ENCODE measurements at regions not wholly inside any gene's neighbourhood (a gene's known extent, or its start where the extent isn't known, plus 50 kb on each side); places are given as distances from the start of the nearest gene placed in this dataset.
A peak's percentile ranks its signal among the peaks of the same experiment; 100 is the strongest.
"Not testable (repeated sequence)": the region's sequence is repeated elsewhere in the genome, so short reads cannot be mapped to it uniquely, and the experiment has no call there.

DNA sequence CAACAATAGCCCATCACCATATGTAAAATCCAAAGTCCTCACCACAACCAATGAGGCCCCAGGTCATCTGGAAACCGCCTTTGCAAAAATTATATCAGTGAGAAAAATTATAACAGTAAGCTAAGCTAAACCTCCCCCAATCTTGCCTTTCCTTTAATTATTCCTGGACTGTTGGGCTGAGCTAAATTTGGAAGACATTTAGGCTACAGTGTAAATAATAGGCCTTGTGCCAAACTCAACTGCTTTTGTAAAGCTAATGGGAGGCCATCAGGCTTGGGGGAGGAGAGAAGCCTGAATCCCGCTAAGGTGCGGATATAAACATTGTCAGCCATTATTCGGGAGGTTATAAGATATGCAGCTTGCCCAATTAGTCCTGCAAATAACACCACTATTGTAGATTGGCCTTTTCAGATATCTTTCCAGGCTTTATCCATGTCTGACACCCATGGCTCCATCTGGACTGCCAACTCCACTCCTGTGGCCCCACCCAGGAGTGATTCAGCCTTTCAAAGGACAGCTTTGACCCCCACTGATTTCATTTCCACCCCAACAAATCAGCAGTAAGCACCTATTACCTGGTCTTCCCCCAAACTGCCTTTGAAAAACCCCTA lies 53.0 kb upstream of the CA12 start:
- DNase-seq (ENCODE audit: low read depth in 2 of 2), result no peak

DNA sequence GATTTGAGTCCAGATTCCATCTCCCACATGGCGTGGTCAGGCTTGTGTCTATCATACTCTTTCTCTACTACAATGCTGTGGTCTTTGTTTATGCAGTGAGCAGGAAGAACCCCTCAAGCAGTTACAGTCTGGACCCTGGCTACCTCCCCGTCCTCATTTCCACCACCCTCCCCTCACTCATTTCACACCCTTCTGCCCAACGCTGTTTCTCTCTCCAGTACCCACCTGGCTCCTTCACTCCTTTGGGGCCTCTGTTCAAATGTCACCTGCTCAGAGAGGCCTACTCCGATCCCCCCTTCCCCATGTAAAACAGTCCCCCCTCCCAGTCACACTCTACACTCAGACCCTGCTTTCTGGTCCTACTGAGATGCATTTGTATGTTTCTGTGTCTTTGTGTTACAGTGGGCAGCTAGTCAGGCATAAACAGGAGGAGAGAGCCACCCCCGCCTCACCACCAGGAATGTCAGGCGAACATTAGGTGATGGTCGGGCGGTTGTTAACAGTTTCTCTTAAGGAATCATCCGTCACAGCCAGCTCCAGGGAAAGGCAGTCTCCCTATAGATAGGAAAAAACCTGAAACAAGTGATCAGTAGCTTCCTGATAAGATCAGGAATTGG lies 53.7 kb upstream of the CA12 start:
- DNase-seq (ENCODE audit: low read depth in 2 of 2), result no peak

DNA sequence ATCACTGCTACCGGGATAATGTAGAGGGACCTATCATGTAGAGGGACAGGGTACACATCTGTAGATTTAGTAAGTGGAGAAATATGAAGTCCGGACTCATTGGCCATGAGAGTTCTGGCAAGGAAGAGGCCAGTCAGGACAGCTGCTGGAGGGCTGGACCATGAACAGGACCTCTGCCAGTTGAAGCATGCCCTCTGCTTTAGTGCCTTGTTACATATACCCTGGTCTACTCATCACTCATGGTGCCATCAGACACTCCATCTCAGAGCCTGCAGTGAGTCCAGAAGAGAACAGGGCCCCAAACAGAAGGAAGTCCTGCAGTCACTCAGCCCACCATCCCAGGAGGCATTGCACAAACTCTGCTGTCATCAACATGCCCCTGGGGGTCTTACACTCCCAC lies 54.7 kb upstream of the CA12 start:
- no peak for DNase-seq (ENCODE audit: low read depth in 2 of 2)

DNA sequence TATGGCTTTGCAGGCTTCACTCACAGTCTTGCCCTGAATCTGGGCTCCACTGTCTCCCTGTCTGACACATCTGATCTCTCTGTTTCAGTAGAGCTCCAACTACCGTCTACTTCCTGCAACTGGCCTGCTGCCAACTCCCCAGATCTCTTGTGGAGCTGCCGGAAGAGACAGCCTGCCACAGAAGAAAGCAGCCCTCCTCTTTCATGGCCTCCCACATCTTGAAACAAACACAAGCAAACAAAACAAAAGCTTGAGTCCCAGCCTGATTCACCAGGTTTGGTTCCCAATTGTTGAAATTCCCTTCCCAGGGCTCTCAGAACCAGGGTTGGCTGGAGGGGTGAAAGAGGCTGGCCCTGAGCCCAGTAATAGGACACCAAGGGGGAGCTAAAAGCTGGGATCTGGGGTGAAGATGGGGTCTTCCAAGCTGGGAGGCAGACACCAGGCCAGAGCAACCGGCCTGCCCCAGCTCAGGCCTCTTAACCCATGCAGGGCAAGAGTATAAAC lies 55.3 kb upstream of the CA12 start:
- DNase-seq (ENCODE audit: low read depth in 2 of 2), result peak; percentile 41 to 62

DNA sequence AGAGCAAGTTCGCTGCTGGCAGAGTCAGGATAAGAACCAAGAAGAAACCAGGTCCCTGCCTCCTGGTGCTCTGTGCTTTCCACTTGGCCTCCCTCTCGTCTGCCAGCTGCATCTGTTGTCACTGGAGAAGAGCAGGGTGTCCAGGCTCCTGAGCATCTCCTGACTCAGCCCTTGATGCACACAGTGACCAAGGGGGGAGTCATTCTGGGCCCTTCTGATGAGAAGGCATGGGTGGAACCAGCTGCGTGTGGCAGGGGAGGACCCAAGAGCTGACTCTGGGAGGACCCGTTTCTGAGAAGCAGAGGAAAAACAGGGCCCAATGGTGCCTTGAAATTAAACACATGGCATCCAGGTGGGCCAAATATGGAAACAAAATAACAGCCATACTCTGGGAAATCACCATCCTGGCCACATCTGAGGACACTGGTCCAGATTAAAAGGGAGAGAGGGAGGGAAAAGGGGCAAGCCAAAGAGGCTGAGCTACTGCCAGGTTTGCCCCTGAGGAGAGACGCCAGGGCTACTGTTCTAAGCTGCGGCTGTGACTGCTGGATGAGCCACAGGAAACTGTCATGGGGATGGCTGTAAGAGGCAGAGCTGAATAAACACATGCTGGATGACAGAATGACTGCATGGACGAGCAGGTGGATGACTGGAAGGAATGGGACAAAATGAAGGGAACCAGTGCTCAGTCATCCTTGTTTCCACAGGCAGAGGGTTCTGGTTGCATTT lies 58.1 kb upstream of the CA12 start:
- DNase-seq (ENCODE audit: low read depth in 2 of 2), result no peak

DNA sequence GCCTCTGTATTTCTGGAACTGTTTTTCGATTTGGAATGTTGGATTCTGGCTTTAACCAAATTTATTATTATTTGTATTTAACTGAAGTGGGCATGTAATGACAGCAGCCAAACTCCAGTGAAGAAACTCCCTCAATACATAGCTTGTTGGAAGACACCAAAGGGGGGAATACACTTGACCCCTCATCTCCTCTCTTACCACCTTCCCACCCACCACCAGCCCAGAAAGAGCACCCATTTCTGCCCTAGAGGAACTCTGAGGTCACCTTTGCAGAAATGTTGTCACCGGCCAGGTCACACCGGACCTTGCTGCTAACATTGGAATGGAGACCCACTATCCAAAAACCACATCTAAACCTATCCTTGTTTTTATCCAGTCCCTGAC lies 58.6 kb upstream of the CA12 start:
- no peak for DNase-seq (ENCODE audit: low read depth in 2 of 2)

DNA sequence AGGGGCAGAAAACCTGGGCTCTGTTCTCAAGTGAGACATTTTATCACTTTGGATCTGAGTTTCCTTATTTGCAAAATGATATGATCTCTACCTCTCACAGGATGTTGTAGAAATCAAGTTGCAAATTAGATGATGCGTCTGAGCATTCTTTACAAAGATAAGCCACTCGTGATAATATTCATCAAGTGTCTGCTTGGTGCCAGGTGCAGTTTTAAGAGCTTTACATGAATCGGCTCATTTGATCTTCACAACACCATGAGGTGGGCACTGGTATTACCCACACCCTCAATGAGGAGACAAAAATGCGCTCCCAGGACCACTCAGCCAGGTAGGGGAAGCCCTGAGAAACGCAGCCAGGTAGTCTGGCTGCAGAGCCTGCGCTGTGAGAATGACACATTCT lies 59.1 kb upstream of the CA12 start:
- DNase-seq (ENCODE audit: low read depth in 2 of 2), result no peak

DNA sequence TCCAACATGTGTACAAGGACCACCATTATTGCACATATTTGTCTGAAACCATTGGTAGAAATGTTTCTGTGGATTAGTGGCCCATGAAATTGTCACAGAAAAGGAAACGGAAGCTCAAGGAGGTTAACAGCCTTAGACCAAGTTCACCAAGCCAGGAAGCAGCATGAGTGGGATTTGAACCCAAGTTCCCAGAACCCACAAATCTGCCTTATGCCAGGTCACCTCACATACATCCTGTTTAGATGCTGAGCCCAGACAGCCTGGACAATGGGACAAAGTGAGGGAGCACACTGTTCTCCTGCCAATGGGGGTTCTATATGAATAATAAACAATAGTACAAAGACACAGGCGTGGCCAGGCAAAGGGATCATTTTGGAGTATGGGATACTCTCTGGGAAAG lies 59.6 kb upstream of the CA12 start:
- no peak for DNase-seq (ENCODE audit: low read depth in 2 of 2)

DNA sequence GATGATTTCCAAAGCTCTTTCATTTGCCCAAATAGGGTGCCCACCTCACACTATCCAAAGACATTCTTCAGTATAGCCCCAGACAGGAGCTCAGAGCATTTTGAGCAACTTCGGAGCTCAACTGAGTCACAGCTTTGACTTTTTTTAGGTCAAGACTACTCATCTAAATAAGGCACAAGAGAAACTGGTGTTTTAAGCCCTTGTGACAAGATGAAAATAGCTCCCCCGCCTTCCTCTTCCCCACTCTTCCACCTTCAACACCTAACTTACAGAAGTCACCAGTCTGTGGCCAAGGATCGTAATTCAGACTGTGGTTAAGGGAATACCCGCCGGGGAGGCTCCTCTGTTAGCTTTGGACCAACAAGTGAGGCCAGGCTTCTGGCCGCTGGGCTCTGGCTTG lies 60.4 kb upstream of the CA12 start:
- DNase-seq (ENCODE audit: low read depth in 2 of 2), result no peak

DNA sequence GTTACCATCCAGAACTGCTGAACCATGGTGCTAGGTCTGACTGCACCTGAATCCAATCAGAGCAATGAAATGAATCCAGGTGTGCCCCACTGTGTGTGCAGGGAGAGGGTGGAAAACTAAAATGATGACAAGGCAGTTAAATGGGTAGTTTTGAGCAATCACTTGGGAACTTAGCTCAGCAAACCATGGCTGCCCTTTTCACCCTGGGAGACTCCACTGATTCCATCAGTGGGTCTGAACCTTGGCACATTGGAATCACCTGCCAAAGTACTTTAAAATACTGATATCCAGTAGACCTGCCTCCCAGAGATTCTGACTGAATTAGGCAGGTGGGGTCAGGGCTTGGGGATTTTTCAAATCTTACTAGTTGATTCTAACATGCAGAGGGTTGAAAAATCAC lies 59.8 kb upstream of the USP3 start:
- no peak for DNase-seq (ENCODE audit: low read depth in 2 of 2)

DNA sequence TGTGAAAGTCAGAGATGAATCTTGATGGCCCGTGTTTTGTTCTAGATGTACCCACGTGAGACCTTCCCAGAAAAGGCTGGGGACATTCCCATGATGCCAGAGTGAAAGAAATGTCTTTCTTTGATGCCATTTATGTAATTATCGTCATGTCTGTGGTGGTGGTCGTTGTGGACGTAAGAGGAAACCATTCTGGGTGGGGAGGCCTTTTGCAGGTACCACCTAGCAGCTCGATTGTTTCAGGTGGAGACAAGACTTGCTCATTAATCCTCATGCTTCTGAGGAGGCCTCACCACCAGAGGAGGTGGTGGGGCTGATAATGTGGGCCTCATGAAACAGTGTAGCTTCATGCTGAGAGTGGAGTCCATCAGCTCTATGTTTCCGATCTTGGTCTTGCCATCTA lies 58.1 kb upstream of the USP3 start:
- no peak for DNase-seq (ENCODE audit: low read depth in 2 of 2)

DNA sequence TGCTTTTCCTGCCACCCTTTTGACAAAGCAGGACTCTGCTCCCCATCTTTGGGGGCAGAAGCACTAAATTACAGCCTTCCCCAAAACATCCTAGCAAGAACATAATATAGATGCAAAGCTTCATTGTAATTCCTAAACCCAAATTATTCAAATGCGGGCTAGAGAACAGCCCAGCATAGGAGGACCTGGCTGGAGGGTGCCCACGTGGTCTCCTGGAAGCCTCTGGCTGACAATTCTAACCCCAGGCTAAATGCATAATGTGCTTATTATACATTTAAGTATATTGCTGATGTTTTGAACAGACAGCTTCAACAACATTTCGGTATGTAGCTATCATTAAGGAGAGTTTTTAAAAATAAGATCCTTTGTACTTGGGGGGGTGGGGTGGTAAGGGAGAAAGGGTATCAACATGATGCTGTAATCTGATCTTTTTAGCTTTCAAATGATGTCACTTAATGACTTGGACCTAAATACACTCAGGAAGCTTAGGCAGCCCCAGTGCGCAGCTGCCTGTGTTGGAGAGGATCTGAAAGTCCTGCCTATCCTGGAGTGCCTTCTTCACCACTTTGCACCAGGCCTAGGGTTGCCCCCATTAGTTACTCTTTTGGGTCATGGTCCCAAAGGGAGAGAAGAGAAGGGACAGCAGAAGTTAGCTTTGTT lies 57.2 kb upstream of the USP3 start:
- DNase-seq (ENCODE audit: low read depth in 2 of 2), result no peak

DNA sequence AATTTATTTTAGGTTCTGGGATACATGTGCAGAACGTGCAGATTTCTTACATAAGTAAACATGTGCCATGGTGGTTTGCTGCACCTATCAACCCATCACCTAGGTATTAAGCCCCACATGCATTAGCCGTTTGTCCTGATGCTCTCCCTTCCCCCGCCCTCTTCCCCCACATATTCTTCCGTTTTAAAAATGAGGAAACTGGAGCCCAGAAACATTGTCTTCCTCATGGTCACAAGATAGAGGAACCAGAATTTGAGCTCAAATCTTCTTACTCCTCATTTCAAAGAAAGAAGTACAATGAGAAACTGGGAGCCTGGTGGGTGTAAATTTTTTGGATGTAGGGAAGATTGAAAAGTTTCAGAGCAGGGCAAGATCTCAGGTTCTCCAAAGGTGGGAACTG lies 56.1 kb upstream of the USP3 start:
- DNase-seq (ENCODE audit: low read depth in 2 of 2), result no peak

DNA sequence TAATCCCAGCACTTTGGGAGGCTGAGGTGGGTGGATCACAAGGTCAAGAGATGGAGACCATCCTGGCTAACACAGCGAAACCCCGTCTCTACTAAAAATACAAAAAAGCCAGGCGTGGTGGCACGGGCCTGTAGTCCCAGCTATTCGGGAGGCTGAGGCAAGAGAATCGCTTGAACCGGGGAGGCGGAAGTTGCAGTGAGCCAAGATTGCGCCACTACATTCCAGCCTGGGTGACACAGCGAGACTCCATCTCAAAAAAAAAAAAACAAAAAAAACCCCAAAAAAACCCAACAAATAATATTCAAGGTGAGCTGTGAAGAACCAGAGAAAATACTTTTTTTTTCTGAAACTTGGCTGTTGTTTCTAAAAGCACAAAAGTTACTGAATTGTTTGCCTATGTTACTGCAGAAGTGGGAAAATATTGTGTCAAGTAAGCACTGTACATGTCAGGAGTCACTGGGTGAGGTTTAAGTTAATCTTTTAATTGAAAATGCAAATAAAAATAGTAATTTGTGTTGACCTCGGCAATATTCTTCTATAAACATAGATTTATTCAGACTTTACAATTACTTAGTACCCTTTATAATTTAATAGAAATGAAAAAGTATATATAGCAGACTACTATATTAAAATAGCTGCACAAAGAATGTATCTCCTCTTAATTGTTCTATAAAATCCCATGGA lies 55.4 kb upstream of the USP3 start:
- DNase-seq (ENCODE audit: low read depth in 2 of 2), result not testable (repeated sequence)

DNA sequence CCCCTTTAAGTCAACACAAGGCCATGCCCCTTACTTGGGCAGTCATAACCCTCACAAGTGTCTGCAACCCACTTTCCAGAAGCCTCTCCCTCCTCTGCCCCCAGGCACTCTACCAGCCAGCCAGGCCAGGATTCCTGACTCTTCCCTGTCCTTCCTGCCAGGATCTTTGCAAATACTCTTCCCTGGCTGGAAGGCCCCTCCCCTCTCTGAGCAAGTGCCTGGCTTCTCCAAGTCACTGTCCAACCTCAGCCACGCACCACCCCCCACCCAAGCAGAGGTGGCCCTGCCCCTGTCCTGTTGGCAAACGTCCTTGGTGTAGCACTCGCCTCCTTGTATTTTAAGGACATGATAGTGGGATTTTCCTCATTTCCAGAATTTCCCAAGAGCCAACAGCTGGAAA lies 54.7 kb upstream of the USP3 start:
- DNase-seq (ENCODE audit: low read depth in 2 of 2), result no peak

DNA sequence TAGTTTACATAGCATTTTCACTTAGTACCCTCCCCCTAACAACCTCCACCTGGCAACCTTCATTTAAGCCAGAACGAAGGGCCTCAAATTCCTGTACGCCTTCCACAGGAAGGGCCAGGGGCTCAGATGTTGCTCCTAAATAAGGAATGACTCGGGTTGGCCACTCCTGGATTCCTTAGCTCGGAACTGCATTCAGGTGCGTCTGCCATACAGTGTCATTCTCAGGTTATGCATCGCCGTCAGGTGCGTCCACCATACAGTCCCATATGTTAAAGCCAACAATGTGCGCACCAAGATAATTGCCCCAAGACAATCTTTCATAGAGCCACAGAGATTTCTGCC lies 53.5 kb upstream of the USP3 start:
- DNase-seq (ENCODE audit: low read depth in 2 of 2), result no peak

DNA sequence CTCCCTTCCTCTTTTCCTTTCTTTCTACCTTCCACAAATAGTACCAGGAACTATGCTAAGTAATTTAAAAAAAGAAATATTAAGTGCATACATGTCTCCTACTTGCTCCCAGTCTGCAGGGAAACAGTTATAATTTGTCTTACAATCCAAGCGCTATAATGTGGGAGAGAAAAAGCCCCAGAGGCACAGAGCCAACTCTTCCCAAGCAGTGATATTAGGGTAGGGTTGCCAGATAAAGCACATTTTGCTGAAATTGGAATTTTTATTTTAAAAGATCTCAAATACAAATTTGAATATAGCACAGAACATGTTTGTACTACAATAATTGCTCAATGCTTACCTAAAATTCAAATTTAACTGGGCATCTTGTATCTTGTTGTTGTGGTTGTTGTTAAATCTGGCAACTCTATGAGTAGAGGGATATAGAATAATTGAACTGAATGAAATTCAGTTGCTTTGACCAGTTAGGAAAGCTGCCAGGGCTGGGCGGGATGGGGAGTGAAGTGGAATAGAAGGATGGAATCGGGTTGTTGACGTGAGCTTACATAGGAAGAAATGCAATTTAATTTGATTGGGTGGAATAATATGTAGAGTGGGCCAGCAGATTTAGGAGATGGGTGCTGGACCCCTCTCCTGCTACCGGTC lies 52.6 kb upstream of the USP3 start:
- no peak for DNase-seq (ENCODE audit: low read depth in 2 of 2)

DNA sequence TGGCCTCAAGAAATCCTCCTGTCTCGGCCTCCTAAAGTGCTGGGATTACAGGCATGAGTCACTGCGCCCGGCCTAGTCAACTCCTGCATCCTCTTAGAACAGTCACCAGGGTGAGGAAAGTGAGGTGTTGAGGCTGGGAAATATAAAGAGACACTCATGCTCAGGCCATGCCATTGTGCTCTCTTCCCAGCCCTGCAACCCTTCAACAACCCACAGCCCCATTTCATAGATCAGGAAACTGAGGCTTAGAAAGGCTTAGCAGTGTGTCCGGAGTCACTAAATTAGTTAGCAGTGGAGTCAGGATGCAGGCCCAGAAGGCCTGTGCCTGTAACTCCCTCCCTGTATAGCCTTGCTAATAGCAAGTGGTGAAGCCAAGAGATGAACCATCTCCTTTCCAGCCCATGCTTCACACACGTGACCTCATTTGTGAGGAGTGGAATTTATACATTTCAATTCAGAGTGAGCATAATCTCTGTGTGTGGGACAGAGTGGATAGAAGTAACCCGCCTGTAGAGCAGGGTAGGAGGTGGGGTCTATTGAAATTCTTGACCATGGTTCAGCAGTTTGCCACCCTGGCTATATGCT lies 51.7 kb upstream of the USP3 start:
- DNase-seq (ENCODE audit: low read depth in 2 of 2), result no peak

DNA sequence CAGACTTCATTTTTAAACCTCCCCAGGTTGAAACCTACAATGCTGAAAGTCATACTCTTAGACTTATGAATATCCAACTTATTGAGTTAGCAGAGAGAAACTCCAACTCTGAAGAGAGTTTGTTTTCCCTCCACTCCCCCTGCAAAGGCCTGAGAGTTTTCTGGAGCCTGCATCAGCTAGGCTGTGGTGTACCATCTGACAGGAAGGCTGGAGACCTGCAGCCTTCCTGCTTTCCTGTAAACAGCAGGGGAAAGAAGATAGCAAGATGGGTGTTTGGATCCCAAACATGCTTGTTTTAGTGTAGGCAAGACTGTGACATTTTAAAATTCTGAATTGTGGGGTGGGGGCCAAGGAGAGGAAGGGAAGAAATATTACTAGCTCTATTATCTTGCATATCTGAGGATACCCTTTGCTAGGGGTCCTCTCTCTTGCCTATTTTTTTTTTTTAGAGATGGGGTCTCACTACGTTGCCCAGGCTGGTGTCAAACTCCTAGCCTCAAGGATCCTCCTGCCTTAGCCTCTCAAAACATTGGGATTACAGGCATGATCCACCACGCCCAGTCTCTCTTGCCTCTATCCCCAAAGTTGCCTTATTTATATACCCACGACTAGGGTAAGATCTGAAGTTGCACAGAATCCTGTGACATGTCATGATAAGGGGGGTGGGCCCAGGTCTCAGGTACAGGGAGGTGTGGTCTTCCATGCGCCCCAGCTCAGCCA lies 51.0 kb upstream of the USP3 start:
- no peak for DNase-seq (ENCODE audit: low read depth in 2 of 2)

DNA sequence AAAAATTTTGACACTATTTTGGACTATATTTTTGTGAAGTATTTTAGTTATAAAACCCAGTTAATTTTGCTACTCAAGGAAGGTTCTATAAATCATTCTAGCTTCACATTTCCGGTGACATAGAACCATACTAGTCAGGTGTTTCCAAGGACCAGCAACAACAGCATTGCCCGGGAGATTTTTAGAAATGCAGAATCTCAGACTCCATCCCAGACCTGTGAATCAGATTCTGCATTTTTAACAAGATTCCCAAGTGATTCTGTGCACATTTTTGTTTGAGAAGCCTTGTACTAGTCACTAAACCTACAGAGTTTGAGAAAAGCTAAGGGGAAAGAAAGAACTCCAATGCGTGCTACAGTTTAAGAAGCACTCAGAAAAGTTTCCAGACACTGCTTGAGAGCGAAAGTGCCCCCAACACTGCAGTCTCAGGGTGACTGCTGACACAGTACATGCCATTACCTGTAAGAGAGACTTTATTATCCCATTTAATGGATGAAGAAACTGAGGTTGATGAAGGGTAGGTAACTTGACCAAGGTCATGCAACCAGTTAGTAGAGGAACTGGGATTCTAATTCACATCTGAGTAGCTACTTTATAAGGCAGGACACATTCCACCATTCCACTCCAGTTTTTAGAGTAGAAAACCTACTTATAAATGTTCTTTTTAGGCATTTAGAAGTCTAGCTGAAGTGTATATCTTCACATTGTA lies 49.7 kb upstream of the USP3 start:
- no peak for DNase-seq (ENCODE audit: low read depth in 2 of 2)

All from stimulated activated CD4-positive, alpha-beta T cell treated with anti-CD3 and anti-CD28 coated beads, Interleukin-12 subunit alpha, Interleukin-12 subunit beta, amount 100 ng/mL, for 24 hours (primary cell).